CD4-positive, alpha-beta T cell treated with Interleukin-6 for 4 hours (primary cell): ENCODE measurements at regions not wholly inside any gene's neighbourhood (a gene's known extent, or its start where the extent isn't known, plus 50 kb on each side); places are given as distances from the start of the nearest gene placed in this dataset.

Source experiments
- DNase-seq: peaks from one replicate; pipeline ENCODE4 v3.0.0-alpha.2; 2020; ENCODE audit warnings: mixed read lengths

DNA sequence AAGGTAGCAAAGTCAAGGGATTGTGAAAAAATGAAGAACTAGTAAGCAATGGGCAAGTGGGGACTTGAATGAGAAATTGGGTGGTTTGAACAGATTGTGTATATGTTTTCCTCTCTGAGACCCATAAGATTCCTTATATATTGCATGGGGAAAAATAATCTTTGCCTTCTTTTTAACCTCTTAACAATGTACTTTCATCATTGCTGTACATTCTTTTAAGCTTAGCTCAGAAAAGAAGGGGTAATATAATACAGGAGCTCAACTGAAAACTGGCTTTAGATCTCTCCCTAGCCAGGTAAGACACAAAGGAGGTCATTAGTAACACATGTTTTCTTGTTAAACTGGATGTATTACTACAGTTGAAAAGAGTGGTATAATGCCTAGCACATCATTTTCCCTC, 287.2 kb downstream of the RNF144B start:
- DNase-seq = no peak

- no peak for DNase-seq
Measured at GRCh38 chr6:18675881-18676280, 288.7 kb downstream of the RNF144B start.

DNA sequence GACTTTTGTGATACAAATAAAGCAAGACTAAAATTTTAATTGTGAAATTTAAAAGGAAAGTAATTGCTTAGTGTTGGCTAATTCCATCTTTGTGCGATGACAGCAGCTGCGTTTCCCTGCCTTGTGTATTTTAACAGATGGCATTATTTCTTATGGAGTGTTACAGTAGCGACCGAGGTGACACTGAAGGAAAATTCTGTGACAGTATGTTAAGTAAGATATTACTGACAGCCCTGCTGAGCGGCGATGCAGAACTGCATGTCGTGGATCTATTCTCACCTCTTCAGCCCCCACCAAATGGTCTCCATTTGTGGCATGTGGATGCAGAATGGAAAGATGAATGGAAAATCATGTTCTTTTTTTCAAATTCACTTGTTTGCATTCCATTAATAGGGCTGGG, 289.4 kb downstream of the RNF144B start:
- DNase-seq = no peak

GRCh38 chr6:18680842-18681241, 293.7 kb downstream of the RNF144B start:
- DNase-seq = no peak

- DNase-seq = no peak
Measured at GRCh38 chr6:18681832-18682503, 294.8 kb downstream of the RNF144B start.

DNA sequence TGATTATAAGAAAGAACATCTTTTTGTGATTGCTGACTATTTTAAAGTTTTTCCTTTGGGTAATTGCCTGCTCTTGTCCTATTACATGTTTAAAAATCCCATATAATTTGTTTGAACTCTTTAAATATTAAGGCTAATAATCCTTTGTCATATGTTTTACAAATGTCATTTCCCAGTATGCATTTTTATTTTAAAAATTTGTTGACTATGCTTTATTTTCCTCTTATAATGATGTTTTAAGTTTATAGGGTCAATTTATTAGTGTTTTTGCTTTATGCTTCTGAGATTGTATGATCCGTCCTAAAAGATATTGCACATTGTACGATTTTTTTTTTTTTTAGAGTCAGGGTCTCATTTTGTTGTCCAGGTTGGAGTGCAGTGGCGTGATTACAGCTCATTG, 297.2 kb downstream of the RNF144B start:
- no peak for DNase-seq

DNA sequence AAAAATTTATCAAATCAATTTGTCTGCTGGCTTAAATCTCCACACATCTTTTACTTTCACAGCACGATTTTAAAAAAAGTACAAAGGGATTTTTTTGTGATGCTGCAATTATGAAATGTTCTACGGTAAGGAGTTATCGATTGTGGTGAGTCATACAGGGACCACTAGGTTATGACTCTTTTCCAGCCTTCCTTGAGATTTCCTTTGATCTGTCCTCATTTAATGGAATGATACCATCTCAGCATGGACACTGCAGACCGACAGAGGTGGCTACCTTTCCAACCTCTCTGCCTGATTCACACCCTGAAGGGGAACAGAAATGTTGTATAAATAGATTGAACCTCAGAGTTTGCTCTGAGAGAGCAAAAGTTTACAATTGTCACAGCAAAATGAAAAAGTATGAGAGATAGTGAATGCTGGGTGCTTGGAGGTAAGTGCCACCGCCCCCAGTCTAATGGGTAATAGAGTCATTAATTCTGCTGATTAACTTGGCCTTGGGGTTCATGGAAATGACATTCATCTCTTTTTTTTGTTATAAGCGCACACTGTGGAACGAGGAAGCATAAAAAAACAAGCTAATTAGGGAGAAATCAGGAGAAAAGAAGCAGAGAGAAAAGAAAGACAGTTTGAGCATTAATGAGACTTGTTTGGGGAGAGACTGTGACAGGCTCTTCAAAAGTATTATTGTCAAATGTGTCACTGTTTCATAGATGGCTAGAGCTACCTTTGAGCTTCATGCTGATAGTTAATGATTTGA, 306.0 kb downstream of the RNF144B start:
- DNase-seq = no peak

DNA sequence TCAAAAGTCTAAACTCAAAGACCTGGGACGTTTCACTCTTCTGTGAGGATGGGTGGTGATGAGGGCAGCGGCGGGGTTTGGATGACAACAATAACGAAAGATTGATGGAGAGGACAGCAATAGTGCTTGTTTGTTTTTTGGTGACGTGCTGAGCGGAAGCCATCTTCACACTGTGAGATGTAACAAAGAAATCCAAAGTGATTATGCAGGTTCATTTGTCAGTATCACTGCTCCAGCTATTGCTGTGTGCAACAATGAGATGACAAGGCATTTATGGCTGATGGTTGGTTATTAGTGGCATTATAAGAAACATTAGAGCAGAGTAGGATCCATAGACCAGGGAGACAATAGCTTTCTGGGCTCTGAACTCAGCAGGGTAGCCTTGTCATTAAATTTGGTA, 306.7 kb downstream of the RNF144B start:
- no peak for DNase-seq

DNA sequence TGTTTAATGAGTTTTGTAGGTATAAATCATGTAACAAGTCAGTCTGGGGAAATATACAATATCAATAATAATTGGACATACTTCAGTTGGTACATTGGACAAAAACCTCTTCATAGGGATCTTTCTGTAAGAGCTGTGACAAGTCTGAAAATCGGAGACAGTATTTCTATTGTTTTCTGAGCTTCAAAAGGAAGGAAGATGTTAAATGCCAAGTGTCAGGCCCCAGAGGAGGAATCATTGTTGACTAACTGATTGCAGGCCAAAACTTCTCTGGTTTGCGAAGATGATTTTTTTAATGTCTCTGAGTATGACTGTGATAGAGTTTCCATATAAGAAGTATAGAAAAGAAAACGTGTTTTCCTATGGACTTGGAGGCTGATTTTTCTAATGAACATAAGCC, 316.4 kb downstream of the RNF144B start:
- DNase-seq = no peak

GRCh38 chr6:18707714-18708439, 320.7 kb downstream of the RNF144B start:
- no peak for DNase-seq

DNA sequence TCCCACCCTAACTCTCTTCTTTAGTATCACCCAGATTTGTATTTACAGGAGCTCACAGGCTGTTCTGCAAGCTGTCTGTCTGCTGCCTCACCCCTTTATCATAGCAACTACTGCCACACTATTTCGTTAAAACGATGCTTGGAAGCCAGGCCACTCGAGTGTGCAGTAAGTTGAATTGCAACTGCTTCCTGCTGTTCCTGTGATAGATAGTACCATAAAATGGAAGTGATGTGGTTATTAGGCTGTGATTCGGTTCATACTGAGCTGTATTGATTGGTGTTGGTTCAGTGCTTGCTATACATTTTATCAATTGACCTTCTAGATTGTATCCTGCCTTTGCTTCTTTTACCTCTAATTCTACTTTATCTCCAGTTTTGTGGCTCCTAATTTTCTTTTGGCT, 325.4 kb downstream of the RNF144B start:
- no peak for DNase-seq

- no peak for DNase-seq
Measured at GRCh38 chr6:18720075-18720474, 332.9 kb downstream of the RNF144B start.

DNA sequence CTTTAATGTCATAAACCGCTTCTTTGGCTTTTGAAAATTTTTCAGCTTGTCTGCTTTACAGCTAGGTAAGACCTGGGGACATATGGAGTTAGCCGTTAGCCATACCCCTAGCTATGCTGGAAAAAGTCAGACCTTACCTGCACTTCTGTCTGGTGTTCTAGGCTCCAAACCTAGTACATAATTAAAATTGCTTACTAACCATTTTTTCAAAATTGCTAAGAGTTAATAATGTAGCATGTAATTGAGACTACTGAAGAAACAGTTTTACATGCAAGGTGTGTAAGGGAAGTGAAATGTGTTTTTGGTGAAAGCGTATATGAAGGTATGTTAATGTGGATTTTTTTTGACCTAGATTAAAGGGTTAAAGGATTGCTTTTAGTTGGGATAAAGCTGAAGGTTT, 336.9 kb downstream of the RNF144B start:
- no peak for DNase-seq

DNA sequence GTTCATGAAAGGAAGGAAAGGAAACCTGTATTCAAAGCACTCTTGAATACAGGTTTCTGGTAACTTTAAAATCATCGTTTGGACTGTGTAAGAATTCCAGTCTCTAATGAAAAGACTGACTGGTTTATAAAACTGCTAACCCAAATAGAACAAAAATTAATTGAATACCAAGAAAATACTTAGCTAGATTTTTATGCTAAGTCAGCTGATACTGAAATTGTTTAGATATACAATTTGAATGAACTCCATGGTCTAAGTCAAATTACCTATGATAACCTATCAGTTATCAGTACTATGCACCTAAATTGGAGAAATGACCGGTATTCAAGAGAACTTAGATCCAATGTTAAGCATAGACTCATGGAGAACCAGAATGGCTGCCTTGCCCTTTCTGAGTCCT, 338.3 kb downstream of the RNF144B start:
- DNase-seq = no peak

DNA sequence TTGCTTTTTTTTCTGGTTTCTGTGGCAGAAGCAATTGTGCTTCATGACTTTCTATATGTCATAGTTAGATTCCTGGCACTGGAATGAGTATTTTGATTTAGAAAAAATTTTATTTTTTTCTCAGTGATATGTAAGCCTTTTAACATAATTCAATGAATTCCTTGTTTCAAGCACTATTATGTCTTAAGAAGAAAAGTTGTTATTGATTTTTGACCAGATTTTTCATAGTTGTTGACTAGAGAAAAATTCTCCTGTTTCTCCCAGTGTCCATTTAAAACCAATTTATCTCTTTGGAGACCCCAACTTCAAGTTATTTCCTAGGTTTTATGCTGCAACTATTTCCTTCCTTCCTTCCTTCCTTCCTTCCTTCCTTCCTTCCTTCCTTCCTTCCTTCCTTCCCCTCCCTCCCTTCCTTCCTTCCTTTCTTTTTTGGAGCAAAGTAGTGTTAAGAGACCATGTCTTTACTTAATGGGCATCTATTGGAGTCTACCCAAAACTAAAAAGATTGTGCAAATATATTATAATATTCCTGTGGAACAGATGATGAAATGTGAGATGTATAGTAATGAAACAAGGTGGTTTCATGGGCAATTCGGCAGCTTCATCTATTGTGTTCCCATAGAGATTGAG, 346.9 kb downstream of the RNF144B start:
- DNase-seq = no peak

GRCh38 chr6:18741741-18742140, 354.6 kb downstream of the RNF144B start:
- DNase-seq = no peak

DNA sequence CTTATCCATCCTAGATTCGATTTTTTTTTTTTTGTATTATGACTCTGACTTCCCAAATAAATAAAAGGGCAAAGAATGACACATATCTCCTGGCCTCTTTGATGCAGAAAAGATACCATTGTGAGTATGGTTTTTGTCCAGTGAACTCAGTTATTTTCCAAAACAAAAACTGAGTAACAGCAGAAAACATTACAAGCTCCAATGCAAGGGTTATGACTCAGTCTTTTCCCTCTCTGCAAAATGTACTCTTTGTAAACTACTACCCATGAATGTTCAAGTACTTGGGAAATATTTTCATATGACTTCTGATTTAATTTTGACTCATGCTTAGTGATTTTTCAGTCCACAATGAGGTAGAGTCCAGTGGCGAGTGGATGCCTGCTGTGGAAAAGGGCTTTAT, 355.3 kb downstream of the RNF144B start:
- no peak for DNase-seq

GRCh38 chr6:18746727-18747126, 359.6 kb downstream of the RNF144B start:
- no peak for DNase-seq

DNA sequence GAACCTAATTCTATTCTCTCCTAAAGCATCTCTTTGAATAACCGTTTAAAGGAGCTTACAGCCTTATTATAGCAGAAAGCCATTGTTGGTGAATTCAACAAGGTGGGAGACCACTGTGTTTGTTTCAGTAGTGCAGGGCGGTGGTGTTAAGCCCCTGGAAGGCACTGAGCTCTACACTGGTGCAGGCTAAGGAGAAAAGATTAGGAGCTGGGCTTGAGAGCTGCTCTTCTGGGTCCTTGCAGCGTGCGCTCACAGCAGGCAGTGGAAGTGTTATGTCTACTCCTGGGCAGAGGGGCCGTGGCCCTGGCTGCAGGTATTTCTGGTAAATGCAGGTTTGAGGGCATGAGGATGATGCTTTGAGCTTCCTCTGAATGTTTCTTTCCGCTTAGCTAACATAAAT, 361.2 kb downstream of the RNF144B start:
- DNase-seq = no peak

DNA sequence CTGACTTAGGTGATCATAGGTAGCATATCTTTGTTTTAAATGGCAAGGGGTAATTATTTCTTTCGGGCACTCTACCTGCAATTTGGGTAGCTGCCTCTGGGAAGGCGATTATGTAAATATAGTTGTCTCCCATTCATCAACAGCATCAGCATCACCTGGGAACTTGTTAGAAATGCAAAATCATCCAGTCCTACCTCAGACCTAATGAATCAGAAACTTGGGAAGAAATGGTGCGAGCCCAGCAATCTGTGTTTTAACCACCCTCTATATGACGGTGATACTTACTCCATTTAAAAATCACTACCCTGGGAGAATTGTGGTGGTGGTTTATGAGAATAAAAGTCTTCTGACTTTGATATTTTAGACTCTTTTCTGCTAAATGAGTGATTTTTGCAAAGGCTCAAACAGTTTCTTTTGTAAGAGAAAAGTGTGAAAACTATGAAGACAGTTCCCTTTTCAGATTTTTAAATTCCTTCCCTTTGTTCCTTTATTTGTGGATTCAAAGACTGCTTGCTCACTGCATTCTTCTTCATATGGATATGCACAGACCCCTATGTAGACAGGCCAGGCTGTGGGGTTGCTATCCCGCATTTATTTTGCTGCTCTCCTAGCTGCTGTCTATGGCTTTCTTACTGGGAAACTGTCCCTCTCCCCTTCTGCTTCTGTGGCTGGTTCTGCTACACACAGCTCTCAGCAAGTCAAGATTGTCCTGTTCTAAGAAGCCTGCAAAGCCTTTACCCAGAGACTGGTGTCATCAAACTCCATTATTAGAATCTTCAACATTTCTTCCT, 365.3 kb downstream of the RNF144B start:
- DNase-seq = no peak

DNA sequence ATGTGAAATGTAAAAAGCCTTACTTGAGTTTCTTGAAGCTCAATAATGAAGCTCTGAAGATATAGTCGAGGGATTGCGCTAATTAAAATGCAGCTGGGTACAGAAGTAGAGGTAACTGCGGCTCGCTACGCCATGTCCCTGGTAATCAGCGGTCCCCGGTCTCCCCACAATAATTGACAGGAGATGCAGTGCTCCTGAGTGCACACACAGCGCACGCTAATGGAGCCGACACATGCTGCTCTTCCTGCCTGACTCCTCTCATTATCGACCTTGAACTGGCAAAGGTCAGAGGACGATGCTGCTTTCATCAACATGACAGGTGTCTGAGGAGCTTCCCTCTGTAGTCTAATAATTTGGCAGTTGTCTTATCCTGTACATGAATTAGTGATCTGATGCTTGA, 365.9 kb downstream of the RNF144B start:
- DNase-seq = no peak

- DNase-seq = no peak
Measured at GRCh38 chr6:18763086-18763485, 375.9 kb downstream of the RNF144B start.

DNA sequence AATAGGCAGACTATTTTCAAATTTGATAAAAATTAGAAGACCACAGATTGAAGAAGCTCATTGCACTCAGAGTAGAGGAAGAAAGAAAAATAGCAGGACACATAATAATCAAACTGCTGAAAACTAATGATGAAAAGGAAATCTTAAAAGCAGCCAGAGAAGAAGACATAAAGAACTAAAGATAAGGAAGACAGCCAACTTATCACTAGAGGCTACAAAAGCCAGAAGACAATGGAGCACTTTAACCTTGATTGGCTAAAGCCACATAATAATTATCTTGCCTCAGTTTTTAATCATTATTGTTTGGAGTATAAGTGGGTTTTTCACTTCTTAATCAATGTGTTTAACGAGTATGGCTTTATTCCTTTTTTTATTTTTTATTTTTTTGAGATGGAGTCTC, 397.6 kb downstream of the RNF144B start:
- no peak for DNase-seq
